Esophagus mucosa (tissue), 1 donor: ENCODE measurements at regions not wholly inside any gene's neighbourhood (a gene's known extent, or its start where the extent isn't known, plus 50 kb on each side); places are given as distances from the start of the nearest gene placed in this dataset.
"Not testable (repeated sequence)": the region's sequence is repeated elsewhere in the genome, so short reads cannot be mapped to it uniquely, and the experiment has no call there.

ENCODE experiments used
- ATAC-seq: fragments of 200-7000 bp; cut with Tn5 transposase; one replicate; pipeline ENCODE4 v1.9.1; 2020
- donor health status: DM: yes; HTN: yes; CAD: no.

- ATAC-seq = no peak
Measured at GRCh38 chr16:6837722-6838121, 494.9 kb upstream of the RBFOX1 start.

GRCh38 chr16:6836766-6837165, 495.9 kb upstream of the RBFOX1 start:
- ATAC-seq = no peak

- no peak for ATAC-seq
Measured at GRCh38 chr16:6835941-6836340, 496.7 kb upstream of the RBFOX1 start.

GRCh38 chr16:6835516-6835915, 497.1 kb upstream of the RBFOX1 start:
- no peak for ATAC-seq

- ATAC-seq = no peak
Measured at GRCh38 chr16:6828690-6829089, 504.0 kb upstream of the RBFOX1 start.

- ATAC-seq = no peak
Measured at GRCh38 chr16:6827931-6828330, 504.7 kb upstream of the RBFOX1 start.

- ATAC-seq = no peak
Measured at GRCh38 chr16:6827267-6827666, 505.4 kb upstream of the RBFOX1 start.

GRCh38 chr16:6822041-6822440, 510.6 kb upstream of the RBFOX1 start:
- ATAC-seq = no peak

GRCh38 chr16:6804461-6804860, 528.2 kb upstream of the RBFOX1 start:
- ATAC-seq = no peak

- ATAC-seq = no peak
Measured at GRCh38 chr16:6803176-6803575, 529.5 kb upstream of the RBFOX1 start.

GRCh38 chr16:6797223-6797622, 535.4 kb upstream of the RBFOX1 start:
- ATAC-seq = no peak

GRCh38 chr16:6777624-6778023, 555.0 kb upstream of the RBFOX1 start:
- ATAC-seq = no peak

- no peak for ATAC-seq
Measured at GRCh38 chr16:6775712-6776111, 556.9 kb upstream of the RBFOX1 start.

- no peak for ATAC-seq
Measured at GRCh38 chr16:6771956-6772355, 560.7 kb upstream of the RBFOX1 start.

GRCh38 chr16:6753553-6753952, 579.1 kb upstream of the RBFOX1 start:
- ATAC-seq = no peak

GRCh38 chr16:6751191-6751590, 581.5 kb upstream of the RBFOX1 start:
- no peak for ATAC-seq

- no peak for ATAC-seq
Measured at GRCh38 chr16:6749698-6750097, 582.9 kb upstream of the RBFOX1 start.

GRCh38 chr16:6736302-6736701, 596.3 kb upstream of the RBFOX1 start:
- not testable (repeated sequence) for ATAC-seq

- ATAC-seq = no peak
Measured at GRCh38 chr16:6735631-6736030, 597.0 kb upstream of the RBFOX1 start.

- no peak for ATAC-seq
Measured at GRCh38 chr16:6732166-6732565, 600.5 kb upstream of the RBFOX1 start.

GRCh38 chr16:6728381-6728780, 604.3 kb upstream of the RBFOX1 start:
- no peak for ATAC-seq

GRCh38 chr16:6726621-6727020, 606.0 kb upstream of the RBFOX1 start:
- no peak for ATAC-seq

- ATAC-seq = no peak
Measured at GRCh38 chr16:6725634-6726331, 606.9 kb upstream of the RBFOX1 start.

- not testable (repeated sequence) for ATAC-seq
Measured at GRCh38 chr16:6725206-6725605, 607.4 kb upstream of the RBFOX1 start.

- ATAC-seq = no peak
Measured at GRCh38 chr16:6722786-6723185, 609.9 kb upstream of the RBFOX1 start.
